Brain microvascular endothelial cell (primary cell): ENCODE measurements at regions not wholly inside any gene's neighbourhood (a gene's known extent, or its start where the extent isn't known, plus 50 kb on each side); places are given as distances from the start of the nearest gene placed in this dataset.

Source experiments
- DNase-seq: peaks from one replicate; pipeline ENCODE4 v3.0.0-alpha.2; 2020
- H3K27ac ChIP-seq: fragments of 250-450 bp; sonication (Bioruptor Pico); 2 replicates; pipeline ENCODE4 v1.5.1; 2020; ENCODE audit warnings: mild to moderate bottlenecking, moderate library complexity
- H3K27me3 ChIP-seq: fragments of 250-450 bp; sonication (Bioruptor Pico); replicated peaks from 2 replicates; pipeline ENCODE4 v1.5.1; 2020; ENCODE audit warnings: mild to moderate bottlenecking
- H3K36me3 ChIP-seq: fragments of 250-450 bp; sonication (Bioruptor Pico); replicated peaks from 2 replicates; pipeline ENCODE4 v1.5.1; 2020; ENCODE audit warnings: mild to moderate bottlenecking
- H3K4me3 ChIP-seq: 2 replicates; pipeline ENCODE4 v1.5.1; 2011; ENCODE audit warnings: low read depth, mild to moderate bottlenecking, control low read depth, low read length, moderate library complexity
- CTCF ChIP-seq: IDR thresholded peaks from 2 replicates; pipeline ENCODE4 v1.5.1; 2011; ENCODE audit warnings: low read depth, mild to moderate bottlenecking, moderate library complexity, low read length, control low read depth, inconsistent platforms; ENCODE audit errors: missing control alignments
- in situ Hi-C: cut with HindIII; loops from 2 replicates; pipeline ENCODE4 v1.10.0; 2017; ENCODE audit warnings: low sequenced_read_pairs, low pct_ligation_motif_present

- no peak for TF ChIP-seq CTCF
- DNase-seq, result no peak
- Histone ChIP-seq H3K27me3 (no peaks in the 10 kb centered on the region), H3K27ac (no peak overlapping the region), H3K36me3 (no peaks in the 10 kb centered on the region), H3K4me3 (no peak overlapping the region)
- in situ Hi-C loops, result no loop called here
These were observed 59.2 kb upstream of the RTL6 start for GRCh38 chr22:44557064-44557748.

GRCh38 chr22:44555597-44555996 is 57.6 kb upstream of the RTL6 start:
- no peaks in the 10 kb centered on the region for H3K36me3 ChIP-seq
- DNase-seq, result no peak
- no peaks in the 10 kb centered on the region for H3K27me3 ChIP-seq
- H3K27ac ChIP-seq, result no peak overlapping the region
- no peak for TF ChIP-seq CTCF
- in situ Hi-C loops, result no loop called here
- H3K4me3 ChIP-seq, result no peak overlapping the region

- TF ChIP-seq CTCF, result no peak
- no peaks in the 10 kb centered on the region for H3K36me3 ChIP-seq
- in situ Hi-C loops, result no loop called here
- DNase-seq, result no peak
- no peak overlapping the region for H3K27ac ChIP-seq
- no peaks in the 10 kb centered on the region for H3K27me3 ChIP-seq
- H3K4me3 ChIP-seq, result no peak overlapping the region
These were observed 57.0 kb upstream of the RTL6 start for GRCh38 chr22:44555046-44555445.

- Histone ChIP-seq H3K4me3 (no peak overlapping the region), H3K27ac (no peak overlapping the region), H3K36me3 (no peaks in the 10 kb centered on the region), H3K27me3 (no peaks in the 10 kb centered on the region)
- no peak for DNase-seq
- no peak for TF ChIP-seq CTCF
- in situ Hi-C loops, result no loop called here
These were observed 56.4 kb upstream of the RTL6 start for GRCh38 chr22:44554411-44554810.

- no peak for TF ChIP-seq CTCF
- H3K36me3 ChIP-seq, result no peaks in the 10 kb centered on the region
- peak overlapping the region; percentile 22 for H3K4me3 ChIP-seq
- in situ Hi-C loops, result no loop called here
- peak overlapping the region; percentile 77 for H3K27ac ChIP-seq
- H3K27me3 ChIP-seq, result no peaks in the 10 kb centered on the region
- peak; percentile 82 for DNase-seq
These were observed 52.9 kb upstream of the RTL6 start for GRCh38 chr22:44550711-44551491.
